Natural killer cell (primary cell): ENCODE measurements at regions not wholly inside any gene's neighbourhood (a gene's known extent, or its start where the extent isn't known, plus 50 kb on each side); places are given as distances from the start of the nearest gene placed in this dataset.

Experiments used
- ATAC-seq, 3 donors: fragments of 150-1000 bp in 2 of 3; fragments of 200-7000 bp in 1 of 3; cut with Tn5 transposase; 1 replicate in 1 of 3; 2 replicates in 2 of 3; pipeline ENCODE4 v1.10.0; 2021; ENCODE audit warnings: mild to moderate bottlenecking in 2 of 3, moderate library complexity in 2 of 3
- DNase-seq, 2 donors: peaks; one replicate each; pipeline versions ENCODE4 v3.0.0 to v3.0.0-alpha.2; 2013 to 2021; ENCODE audit warnings: mixed read lengths in 1 of 2
- H3K27ac ChIP-seq: one replicate; pipeline ENCODE4 v1.5.1; 2013; ENCODE audit warnings: mild to moderate bottlenecking, low read length
- H3K27me3 ChIP-seq: one replicate; pipeline ENCODE4 v1.6.1; 2013; ENCODE audit warnings: low read length; ENCODE audit not compliant: control insufficient read depth, insufficient read depth
- H3K36me3 ChIP-seq: one replicate; pipeline ENCODE4 v1.6.1; 2013; ENCODE audit warnings: low read length; ENCODE audit not compliant: control insufficient read depth, insufficient read depth
- H3K4me1 ChIP-seq: one replicate; pipeline ENCODE4 v1.6.1; 2013; ENCODE audit warnings: low read length; ENCODE audit not compliant: control insufficient read depth, insufficient read depth
- H3K4me3 ChIP-seq: one replicate; pipeline ENCODE4 v1.5.1; 2013; ENCODE audit warnings: low read length
- H3K9me3 ChIP-seq: one replicate; pipeline ENCODE4 v1.6.1; 2013; ENCODE audit warnings: low read length; ENCODE audit not compliant: control insufficient read depth, insufficient read depth
- H3K27ac Mint-ChIP-seq, 2 donors: one replicate each; pipeline ENCODE4 v1.8.0; 2022; ENCODE audit warnings: mild to moderate bottlenecking in 2 of 2, mixed read lengths in 2 of 2, moderate library complexity in 1 of 2
- H3K27me3 Mint-ChIP-seq, 2 donors: one replicate each; pipeline ENCODE4 v1.8.0; 2022; ENCODE audit warnings: low read depth in 2 of 2, mixed read lengths in 2 of 2
- H3K36me3 Mint-ChIP-seq: one replicate; pipeline ENCODE4 v1.8.0; 2022; ENCODE audit warnings: mixed read lengths
- H3K4me1 Mint-ChIP-seq, 2 donors: one replicate each; pipeline ENCODE4 v1.8.0; 2022; ENCODE audit warnings: mixed read lengths in 2 of 2
- H3K4me3 Mint-ChIP-seq: one replicate; pipeline ENCODE4 v1.8.0; 2022; ENCODE audit warnings: mild to moderate bottlenecking, moderate library complexity, mixed read lengths
- H3K9me3 Mint-ChIP-seq, 2 donors: one replicate each; pipeline ENCODE4 v1.8.0; 2022; ENCODE audit warnings: mixed read lengths in 2 of 2
- WGBS: methylation state at CpG from one replicate; pipeline ENCODE4 v1.1.7; 2013; ENCODE audit warnings: missing lambda C conversion rate; ENCODE audit not compliant: insufficient coverage; 5-methylcytosine and 5-hydroxymethylcytosine counted together
- intact Hi-C: fragments of 100-400 bp; cut with micrococcal nuclease; formaldehyde crosslinking; loops from one replicate; pipeline ENCODE4 v1.14.2; 2022
- TF ChIP-seq, protein P1 (sequence below): fragments of 200-600 bp; IDR thresholded peaks from one replicate; pipeline ENCODE4 v1.8.0; 2022; ENCODE audit warnings: antibody characterized with exemption

DNA sequence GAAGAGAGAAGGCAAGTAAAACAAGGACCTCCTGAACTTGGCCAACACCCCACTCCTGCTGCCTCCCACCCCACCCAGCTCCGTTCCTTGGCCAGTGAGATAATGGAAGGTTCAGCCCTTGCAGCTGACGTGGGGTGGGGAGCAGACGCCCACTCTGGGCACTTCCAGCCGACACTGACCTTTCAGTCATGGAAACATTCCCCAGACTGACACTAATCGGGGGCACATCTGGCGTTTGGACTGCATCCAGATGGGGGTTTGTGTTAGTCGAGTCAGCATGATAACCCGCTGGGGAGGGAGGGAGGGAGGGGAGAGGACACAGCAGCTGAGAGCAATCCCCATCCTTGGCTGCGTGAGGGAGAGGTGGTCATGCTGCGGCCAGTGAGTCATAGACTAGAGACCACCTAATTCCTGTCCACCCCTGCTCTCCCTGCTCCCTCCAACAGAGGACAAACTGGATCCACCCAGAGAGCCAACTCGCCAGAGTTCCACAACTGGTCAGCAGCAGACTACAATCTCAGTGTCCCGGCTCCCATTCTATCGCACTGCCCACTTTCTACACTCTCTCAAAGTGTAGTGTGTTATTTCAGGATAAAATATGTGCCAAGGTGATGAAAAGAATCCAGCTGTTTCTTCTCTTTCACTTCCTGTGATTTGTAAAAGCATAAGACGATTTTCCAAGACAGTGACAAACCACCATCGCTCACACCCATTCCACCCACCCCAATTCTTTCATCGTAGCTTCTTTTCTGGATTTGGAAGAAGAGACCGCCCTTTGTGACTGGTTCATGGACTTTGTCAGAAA is 115.4 kb upstream of the PKDCC start:
- no peaks in the 10 kb centered on the region for H3K36me3 ChIP-seq
- H3K4me3 Mint-ChIP-seq = no peak overlapping the region
- WGBS = 79% methylated on average over 15 of the region's 17 CpGs
- peaks cover 13 to 25% of the 10 kb centered on the region in 2 donors for H3K27me3 Mint-ChIP-seq
- no peak overlapping the region for H3K4me3 ChIP-seq
- intact Hi-C loops = no loop called here
- no peaks in the 10 kb centered on the region for H3K4me1 Mint-ChIP-seq
- no peaks in the 10 kb centered on the region for H3K36me3 Mint-ChIP-seq
- no peak overlapping the region for H3K27ac ChIP-seq
- no peak for DNase-seq
- H3K9me3 Mint-ChIP-seq = no peaks in the 10 kb centered on the region
- TF ChIP-seq, protein P1, sequence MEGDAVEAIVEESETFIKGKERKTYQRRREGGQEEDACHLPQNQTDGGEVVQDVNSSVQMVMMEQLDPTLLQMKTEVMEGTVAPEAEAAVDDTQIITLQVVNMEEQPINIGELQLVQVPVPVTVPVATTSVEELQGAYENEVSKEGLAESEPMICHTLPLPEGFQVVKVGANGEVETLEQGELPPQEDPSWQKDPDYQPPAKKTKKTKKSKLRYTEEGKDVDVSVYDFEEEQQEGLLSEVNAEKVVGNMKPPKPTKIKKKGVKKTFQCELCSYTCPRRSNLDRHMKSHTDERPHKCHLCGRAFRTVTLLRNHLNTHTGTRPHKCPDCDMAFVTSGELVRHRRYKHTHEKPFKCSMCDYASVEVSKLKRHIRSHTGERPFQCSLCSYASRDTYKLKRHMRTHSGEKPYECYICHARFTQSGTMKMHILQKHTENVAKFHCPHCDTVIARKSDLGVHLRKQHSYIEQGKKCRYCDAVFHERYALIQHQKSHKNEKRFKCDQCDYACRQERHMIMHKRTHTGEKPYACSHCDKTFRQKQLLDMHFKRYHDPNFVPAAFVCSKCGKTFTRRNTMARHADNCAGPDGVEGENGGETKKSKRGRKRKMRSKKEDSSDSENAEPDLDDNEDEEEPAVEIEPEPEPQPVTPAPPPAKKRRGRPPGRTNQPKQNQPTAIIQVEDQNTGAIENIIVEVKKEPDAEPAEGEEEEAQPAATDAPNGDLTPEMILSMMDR = no peak
- no peak overlapping the region for H3K27ac Mint-ChIP-seq
- no peaks in the 10 kb centered on the region for H3K9me3 ChIP-seq
- no peak for ATAC-seq
- no peaks in the 10 kb centered on the region for H3K4me1 ChIP-seq
- no peaks in the 10 kb centered on the region for H3K27me3 ChIP-seq

DNA sequence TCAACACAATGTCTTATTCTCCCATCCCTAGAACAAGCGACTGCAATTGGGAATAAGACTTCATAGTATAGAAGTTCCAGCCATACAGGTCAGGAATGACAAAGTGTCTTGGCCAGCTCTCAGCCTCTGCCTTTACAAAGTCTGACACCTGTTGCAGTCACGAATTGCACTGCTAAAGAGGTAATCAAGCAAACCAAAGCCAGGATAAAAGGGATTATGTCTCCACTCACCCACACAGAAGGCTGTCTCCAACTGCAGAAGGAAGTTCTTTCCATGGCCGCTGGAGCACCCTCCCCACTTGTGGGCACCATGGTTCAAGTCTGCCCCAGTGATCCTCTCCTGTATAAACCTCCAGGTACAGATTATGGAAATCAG is 114.8 kb upstream of the PKDCC start:
- no peaks in the 10 kb centered on the region for H3K9me3 Mint-ChIP-seq
- Histone ChIP-seq H3K27ac (no peak overlapping the region), H3K4me3 (no peak overlapping the region), H3K4me1 (no peaks in the 10 kb centered on the region), H3K9me3 (no peaks in the 10 kb centered on the region), H3K36me3 (no peaks in the 10 kb centered on the region), H3K27me3 (no peaks in the 10 kb centered on the region)
- TF ChIP-seq, protein P1 = no peak
- intact Hi-C loops = no loop called here
- H3K4me1 Mint-ChIP-seq = no peaks in the 10 kb centered on the region
- H3K27me3 Mint-ChIP-seq = peaks cover 13 to 25% of the 10 kb centered on the region in 2 donors
- DNase-seq (no peak), ATAC-seq (no peak)
- 70% methylated on average over 3 of the region's 3 CpGs for WGBS
- no peak overlapping the region for H3K27ac Mint-ChIP-seq
- no peak overlapping the region for H3K4me3 Mint-ChIP-seq
- no peaks in the 10 kb centered on the region for H3K36me3 Mint-ChIP-seq

DNA sequence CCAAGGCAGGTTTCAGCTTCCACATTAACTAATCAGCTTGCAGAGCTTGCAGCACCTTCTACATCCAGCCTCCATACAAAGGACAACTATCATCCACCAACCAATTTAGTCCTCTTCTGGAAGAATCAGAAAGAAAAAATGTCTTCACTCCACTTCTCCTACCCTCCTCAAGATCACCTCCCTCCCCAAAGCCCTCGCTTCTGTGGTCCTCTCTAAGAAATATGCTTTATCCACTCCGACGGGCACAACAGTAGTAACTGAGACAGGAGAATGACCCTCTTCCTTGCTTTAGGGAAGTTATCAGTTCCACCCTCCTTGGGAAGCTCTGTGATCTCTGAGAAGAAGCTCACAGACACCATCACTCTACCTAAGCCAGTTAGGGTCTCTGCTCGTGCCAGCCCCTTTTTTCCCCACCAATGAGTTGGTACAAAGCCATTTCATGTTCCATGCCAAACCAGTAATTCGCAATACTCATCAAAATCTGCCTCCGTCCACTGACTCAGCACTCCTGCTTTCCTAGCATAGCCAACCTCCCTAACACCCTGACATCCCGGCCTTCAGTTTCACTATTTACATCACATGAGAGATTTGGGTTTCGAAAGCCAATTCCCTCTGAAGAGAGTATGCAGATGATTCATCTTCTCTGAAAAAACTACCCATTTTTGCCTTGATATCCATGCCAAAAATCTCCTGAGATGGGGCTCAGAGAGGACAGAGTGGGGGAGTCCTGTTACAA is 114.1 kb upstream of the PKDCC start:
- Histone ChIP-seq H3K27me3 (no peaks in the 10 kb centered on the region), H3K4me1 (no peaks in the 10 kb centered on the region), H3K9me3 (no peaks in the 10 kb centered on the region), H3K4me3 (no peak overlapping the region), H3K27ac (no peak overlapping the region), H3K36me3 (no peaks in the 10 kb centered on the region)
- no peak overlapping the region for H3K27ac Mint-ChIP-seq
- no peak for ATAC-seq
- intact Hi-C loops = no loop called here
- H3K9me3 Mint-ChIP-seq = no peaks in the 10 kb centered on the region
- TF ChIP-seq, protein P1 = no peak
- H3K36me3 Mint-ChIP-seq = no peaks in the 10 kb centered on the region
- no peaks in the 10 kb centered on the region for H3K4me1 Mint-ChIP-seq
- DNase-seq = no peak
- H3K27me3 Mint-ChIP-seq = peaks cover 13 to 25% of the 10 kb centered on the region in 2 donors
- no peak overlapping the region for H3K4me3 Mint-ChIP-seq
- 86% methylated on average over 8 of the region's 8 CpGs for WGBS
